HEK293 (cell line): ENCODE measurements at regions not wholly inside any gene's neighbourhood (a gene's known extent, or its start where the extent isn't known, plus 50 kb on each side); places are given as distances from the start of the nearest gene placed in this dataset.

Experiments used
- CTCF ChIA-PET: fragments of 350-600 bp; formaldehyde crosslinking; extraction: SDS; loops from one replicate; lab custom pipeline; 2021; ENCODE audit warnings: antibody characterized with exemption; lab: Yijun Ruan, JAX
- POLR2A ChIA-PET: fragments of 300-600 bp; formaldehyde crosslinking; extraction: SDS; loops from one replicate; lab custom pipeline; 2020; ENCODE audit warnings: antibody characterized with exemption, inconsistent platforms; lab: Yijun Ruan, JAX
- H3K27ac ChIP-seq: fragments of 200-500 bp; sonication (Bioruptor generic); 2 replicates; pipeline ENCODE4 v1.5.1; 2014; ENCODE audit warnings: low read depth, low read length, control low read depth, inconsistent platforms; ENCODE audit errors: extremely low read depth
- H3K36me3 ChIP-seq, 2 experiments: fragments of 200-500 bp in 1 of 2; sonication (Bioruptor generic) in 1 of 2; 1 replicate in 1 of 2; 2 replicates in 1 of 2; pipeline ENCODE4 v1.5.1; 2014 to 2017; ENCODE audit warnings: inconsistent platforms in 2 of 2, low read length in 2 of 2; ENCODE audit not compliant: control insufficient read depth in 2 of 2, insufficient read depth in 1 of 2
- H3K4me1 ChIP-seq: fragments of 200-500 bp; sonication (Bioruptor generic); 2 replicates; pipeline ENCODE4 v1.5.1; 2014; ENCODE audit warnings: mild to moderate bottlenecking, low read length, inconsistent platforms; ENCODE audit not compliant: control insufficient read depth, insufficient read depth
- H3K4me3 ChIP-seq: 2 replicates; pipeline ENCODE4 v1.5.1; 2011; ENCODE audit warnings: low read depth, mild to moderate bottlenecking, control low read depth, low read length, moderate library complexity
- H3K9me3 ChIP-seq: fragments of 200-500 bp; sonication (Bioruptor generic); 2 replicates; pipeline ENCODE4 v1.5.1; 2014; ENCODE audit warnings: low read depth, low read length, inconsistent platforms; ENCODE audit not compliant: control insufficient read depth, insufficient read depth
- CTCF ChIP-seq: fragments of 450-650 bp; formaldehyde crosslinking; IDR thresholded peaks from 2 replicates; pipeline ENCODE4 v1.5.1; 2016; ENCODE audit warnings: missing biosample characterization, missing genetic modification characterization
- GLI4 ChIP-seq: fragments of 450-650 bp; formaldehyde crosslinking; IDR thresholded peaks from 2 replicates; pipeline ENCODE4 v1.5.1; 2016; ENCODE audit warnings: missing biosample characterization, missing genetic modification characterization
- KLF9 ChIP-seq: fragments of 450-650 bp; formaldehyde crosslinking; IDR thresholded peaks from 2 replicates; pipeline ENCODE4 v1.5.1; 2016; ENCODE audit warnings: missing biosample characterization, missing genetic modification characterization, low read depth
- PRDM1 ChIP-seq: fragments of 450-650 bp; formaldehyde crosslinking; IDR thresholded peaks from 2 replicates; pipeline ENCODE4; 2016; ENCODE audit warnings: missing biosample characterization, missing genetic modification characterization
- SP7 ChIP-seq: fragments of 450-650 bp; formaldehyde crosslinking; IDR thresholded peaks from 2 replicates; pipeline ENCODE4 v1.5.1; 2016; ENCODE audit warnings: missing biosample characterization, missing genetic modification characterization
- ZBTB10 ChIP-seq: fragments of 450-650 bp; formaldehyde crosslinking; IDR thresholded peaks from 2 replicates; pipeline ENCODE4 v1.5.1; 2016; ENCODE audit warnings: missing biosample characterization, missing genetic modification characterization
- ZBTB44 ChIP-seq: fragments of 450-650 bp; IDR thresholded peaks from 2 replicates; pipeline ENCODE4 v1.5.1; 2018; ENCODE audit warnings: missing biosample characterization, mild to moderate bottlenecking, missing genetic modification characterization
- ZBTB7A ChIP-seq: fragments of 450-650 bp; formaldehyde crosslinking; IDR thresholded peaks from 2 replicates; pipeline ENCODE4 v1.5.1; 2016; ENCODE audit warnings: low read depth, missing biosample characterization, missing genetic modification characterization
- ZBTB8A ChIP-seq: fragments of 450-650 bp; formaldehyde crosslinking; IDR thresholded peaks from 2 replicates; pipeline ENCODE4 v1.5.1; 2016; ENCODE audit warnings: missing biosample characterization, missing genetic modification characterization
- ZNF10 ChIP-seq: fragments of 450-650 bp; formaldehyde crosslinking; IDR thresholded peaks from 2 replicates; pipeline ENCODE4 v1.5.1; 2017; ENCODE audit warnings: missing biosample characterization, missing genetic modification characterization
- ZNF112 ChIP-seq: fragments of 450-650 bp; formaldehyde crosslinking; IDR thresholded peaks from 2 replicates; pipeline ENCODE4 v1.5.0; 2017; ENCODE audit warnings: missing biosample characterization, missing genetic modification characterization
- ZNF140 ChIP-seq: fragments of 450-650 bp; formaldehyde crosslinking; IDR thresholded peaks from 2 replicates; pipeline ENCODE4 v1.5.1; 2016; ENCODE audit warnings: missing biosample characterization, missing genetic modification characterization
- ZNF211 ChIP-seq: fragments of 450-650 bp; formaldehyde crosslinking; IDR thresholded peaks from 2 replicates; pipeline ENCODE4 v1.5.1; 2016; ENCODE audit warnings: low read depth, missing biosample characterization, missing genetic modification characterization
- ZNF280D ChIP-seq: fragments of 450-650 bp; formaldehyde crosslinking; IDR thresholded peaks from 2 replicates; pipeline ENCODE4 v1.5.1; 2016; ENCODE audit warnings: missing biosample characterization, missing genetic modification characterization
- ZNF335 ChIP-seq: fragments of 450-650 bp; formaldehyde crosslinking; conservative IDR thresholded peaks from 2 replicates; pipeline ENCODE4 v1.5.1; 2016; ENCODE audit warnings: missing biosample characterization, missing genetic modification characterization
- ZNF354C ChIP-seq: fragments of 450-650 bp; formaldehyde crosslinking; IDR thresholded peaks from 2 replicates; pipeline ENCODE4 v1.5.1; 2016; ENCODE audit warnings: missing biosample characterization, missing genetic modification characterization, low read depth, borderline replicate concordance
- ZNF362 ChIP-seq: fragments of 450-650 bp; formaldehyde crosslinking; IDR thresholded peaks from 2 replicates; pipeline ENCODE4 v1.5.1; 2016; ENCODE audit warnings: missing biosample characterization, missing genetic modification characterization
- ZNF513 ChIP-seq: fragments of 450-650 bp; IDR thresholded peaks from 2 replicates; pipeline ENCODE4 v1.5.1; 2018; ENCODE audit warnings: missing biosample characterization, missing genetic modification characterization
- ZNF544 ChIP-seq: fragments of 450-650 bp; formaldehyde crosslinking; IDR thresholded peaks from 2 replicates; pipeline ENCODE4 v1.5.0; 2017; ENCODE audit warnings: missing biosample characterization, missing genetic modification characterization
- ZNF571 ChIP-seq: fragments of 450-650 bp; formaldehyde crosslinking; IDR thresholded peaks from 2 replicates; pipeline ENCODE4 v1.5.0; 2017; ENCODE audit warnings: missing biosample characterization, missing genetic modification characterization
- ZNF76 ChIP-seq: fragments of 450-650 bp; formaldehyde crosslinking; IDR thresholded peaks from 2 replicates; pipeline ENCODE4; 2016; ENCODE audit warnings: low read depth, missing biosample characterization, missing genetic modification characterization, borderline replicate concordance

GRCh38 chr1:38657207-38657840, 202.2 kb downstream of the RRAGC start (continued):
- no peak for TF ChIP-seq ZNF280D (tag by site-specific recombination)
- no peak for TF ChIP-seq ZNF362 (tag by site-specific recombination)
- TF ChIP-seq GLI4 (tag by site-specific recombination) = no peak

GRCh38 chr1:38656726-38657125, 202.8 kb downstream of the RRAGC start:
- no peak overlapping the region for H3K4me3 ChIP-seq
- H3K36me3 ChIP-seq = no peaks in the 10 kb centered on the region
- H3K9me3 ChIP-seq = no peaks in the 10 kb centered on the region
- no peak overlapping the region for H3K27ac ChIP-seq
- TF ChIP-seq ZBTB10 (tag by site-specific recombination) (no peak), ZNF571 (tag by site-specific recombination) (no peak), ZBTB7A (tag by site-specific recombination) (no peak), ZNF354C (tag by site-specific recombination) (no peak), ZNF10 (tag by site-specific recombination) (no peak), ZNF335 (tag by site-specific recombination) (no peak), PRDM1 (tag by site-specific recombination) (no peak), ZNF211 (tag by site-specific recombination) (no peak), KLF9 (tag by site-specific recombination) (no peak), ZNF544 (tag by site-specific recombination) (no peak)
- ChIA-PET POLR2A (no interaction called here), CTCF (interaction anchor here (0.6 kb wide), 1 partner anchor 435 kb away, joined by 3 read pairs; no protein-coding TSS in a partner anchor)
- no peaks in the 10 kb centered on the region for H3K4me1 ChIP-seq

- Histone ChIP-seq H3K9me3 (no peaks in the 10 kb centered on the region), H3K4me3 (no peak overlapping the region), H3K4me1 (no peaks in the 10 kb centered on the region), H3K27ac (no peak overlapping the region), H3K36me3 (no peaks in the 10 kb centered on the region)
- ChIA-PET POLR2A (no interaction called here), CTCF (no interaction called here)
- TF ChIP-seq ZNF112 (tag by site-specific recombination) = no peak
- TF ChIP-seq SP7 = no peak
- no peak for TF ChIP-seq ZNF140 (tag by site-specific recombination)
- no peak for TF ChIP-seq ZNF513 (tag by site-specific recombination)
- TF ChIP-seq CTCF (tag by site-specific recombination) = no peak
- TF ChIP-seq ZBTB44 = no peak
- TF ChIP-seq ZBTB8A = no peak
- no peak for TF ChIP-seq ZNF76
- TF ChIP-seq KLF9 (tag by site-specific recombination) = no peak
These were observed 207.4 kb downstream of the RRAGC start for GRCh38 chr1:38652217-38652616.
